ENCODE measurements at regions not wholly inside any gene's neighbourhood (a gene's known extent, or its start where the extent isn't known, plus 50 kb on each side); places are given as distances from the start of the nearest gene placed in this dataset.
"Not testable (repeated sequence)": the region's sequence is repeated elsewhere in the genome, so short reads cannot be mapped to it uniquely, and the experiment has no call there.

DNA sequence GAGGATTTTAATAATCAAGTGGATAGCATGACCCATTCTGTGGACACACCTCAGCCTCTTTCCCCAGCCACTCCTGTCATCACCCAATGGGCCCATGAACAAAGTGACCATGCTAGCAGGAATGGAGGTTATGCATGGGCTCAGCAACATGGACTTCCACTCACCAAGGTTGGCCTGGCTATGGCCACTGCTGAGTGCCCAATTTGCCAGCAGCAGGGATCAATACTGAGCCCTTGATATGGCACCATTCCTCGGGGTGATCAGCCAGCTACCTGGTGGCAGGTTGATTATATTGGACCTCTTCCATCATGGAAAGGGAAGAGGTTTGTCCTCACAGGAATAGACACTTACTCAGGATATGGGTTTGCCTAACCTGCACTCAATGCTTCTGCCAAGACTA lies 173.9 kb upstream of the C1orf87 start:
- TF ChIP-seq, protein P1, sequence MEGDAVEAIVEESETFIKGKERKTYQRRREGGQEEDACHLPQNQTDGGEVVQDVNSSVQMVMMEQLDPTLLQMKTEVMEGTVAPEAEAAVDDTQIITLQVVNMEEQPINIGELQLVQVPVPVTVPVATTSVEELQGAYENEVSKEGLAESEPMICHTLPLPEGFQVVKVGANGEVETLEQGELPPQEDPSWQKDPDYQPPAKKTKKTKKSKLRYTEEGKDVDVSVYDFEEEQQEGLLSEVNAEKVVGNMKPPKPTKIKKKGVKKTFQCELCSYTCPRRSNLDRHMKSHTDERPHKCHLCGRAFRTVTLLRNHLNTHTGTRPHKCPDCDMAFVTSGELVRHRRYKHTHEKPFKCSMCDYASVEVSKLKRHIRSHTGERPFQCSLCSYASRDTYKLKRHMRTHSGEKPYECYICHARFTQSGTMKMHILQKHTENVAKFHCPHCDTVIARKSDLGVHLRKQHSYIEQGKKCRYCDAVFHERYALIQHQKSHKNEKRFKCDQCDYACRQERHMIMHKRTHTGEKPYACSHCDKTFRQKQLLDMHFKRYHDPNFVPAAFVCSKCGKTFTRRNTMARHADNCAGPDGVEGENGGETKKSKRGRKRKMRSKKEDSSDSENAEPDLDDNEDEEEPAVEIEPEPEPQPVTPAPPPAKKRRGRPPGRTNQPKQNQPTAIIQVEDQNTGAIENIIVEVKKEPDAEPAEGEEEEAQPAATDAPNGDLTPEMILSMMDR (IDR thresholded peaks at IDR 0.05): not testable (repeated sequence)
- not testable (repeated sequence) for TF ChIP-seq ZFX (IDR thresholded peaks at IDR 0.05; ENCODE audit: borderline replicate concordance)
